Activated CD4-positive, alpha-beta T cell treated with anti-CD3 and anti-CD28 coated beads, Interleukin-2, amount 10 ng/mL, durations not matched to agents 24 days and 14 days (primary cell): ENCODE measurements at regions not wholly inside any gene's neighbourhood (a gene's known extent, or its start where the extent isn't known, plus 50 kb on each side); places are given as distances from the start of the nearest gene placed in this dataset.

Experiments used
- DNase-seq: peaks from one replicate; pipeline ENCODE4 v3.0.0; 2022
- H3K27ac Mint-ChIP-seq: one replicate; pipeline ENCODE4 v1.8.0; 2022; ENCODE audit warnings: mild to moderate bottlenecking, mixed read lengths
- H3K27me3 Mint-ChIP-seq: one replicate; pipeline ENCODE4 v1.8.0; 2022; ENCODE audit warnings: mixed read lengths
- H3K36me3 Mint-ChIP-seq: one replicate; pipeline ENCODE4 v1.8.0; 2022; ENCODE audit warnings: low read depth, mild to moderate bottlenecking, mixed read lengths
- H3K4me1 Mint-ChIP-seq: one replicate; pipeline ENCODE4 v1.8.0; 2021; ENCODE audit warnings: mixed read lengths
- H3K4me3 Mint-ChIP-seq: one replicate; pipeline ENCODE4 v1.8.0; 2022; ENCODE audit warnings: mild to moderate bottlenecking, moderate library complexity, mixed read lengths
- H3K9me3 Mint-ChIP-seq: one replicate; pipeline ENCODE4 v1.8.0; 2021; ENCODE audit warnings: mixed read lengths
- intact Hi-C: fragments of 100-400 bp; cut with micrococcal nuclease; formaldehyde crosslinking; loops from one replicate; pipeline ENCODE4 v1.15.1; 2023

DNA sequence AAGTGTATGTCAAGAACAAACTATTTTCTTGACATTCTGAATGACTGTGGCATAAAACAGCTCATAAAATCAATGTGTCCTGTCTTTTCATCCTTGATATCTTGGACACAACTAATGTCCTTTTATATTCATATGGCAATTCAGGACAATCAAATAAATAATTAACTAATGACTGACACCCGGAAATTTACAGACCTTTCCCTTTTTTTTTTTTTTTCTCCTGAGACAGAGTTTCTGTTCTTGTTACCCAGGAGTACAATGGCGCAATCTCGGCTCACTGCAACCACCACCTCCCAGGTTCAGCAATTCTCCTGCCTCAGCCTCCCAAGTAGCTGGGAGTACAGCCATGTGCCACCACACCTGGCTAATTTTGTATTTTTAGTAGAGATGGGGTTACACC is 107.1 kb upstream of the LGSN start:
- Mint-ChIP-seq H3K4me3 (no peak overlapping the region), H3K27ac (no peak overlapping the region), H3K4me1 (no peaks in the 10 kb centered on the region), H3K36me3 (no peaks in the 10 kb centered on the region), H3K9me3 (no peaks in the 10 kb centered on the region), H3K27me3 (no peaks in the 10 kb centered on the region)
- DNase-seq, result no peak
- intact Hi-C loops, result no loop called here

DNA sequence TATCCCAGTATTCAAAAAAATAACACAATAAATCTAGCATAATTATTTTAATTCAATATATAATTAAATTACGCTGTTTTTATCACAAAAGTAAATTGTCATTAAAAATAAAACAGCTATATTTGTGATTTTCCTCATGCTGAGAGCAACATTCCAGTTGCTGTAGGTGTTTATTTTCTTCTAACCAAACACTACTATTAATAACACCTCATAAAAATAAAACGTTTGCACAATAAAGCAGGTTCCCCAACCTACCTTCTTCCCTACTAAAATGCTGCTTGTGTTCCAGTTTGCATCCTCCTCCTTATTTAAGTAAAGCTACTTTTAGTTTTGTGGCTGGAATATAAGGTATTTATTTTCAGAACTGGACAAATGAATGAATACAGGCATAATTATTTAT is 108.2 kb upstream of the LGSN start:
- DNase-seq, result no peak
- no peaks in the 10 kb centered on the region for H3K36me3 Mint-ChIP-seq
- H3K4me1 Mint-ChIP-seq, result no peaks in the 10 kb centered on the region
- no peaks in the 10 kb centered on the region for H3K27me3 Mint-ChIP-seq
- no peaks in the 10 kb centered on the region for H3K9me3 Mint-ChIP-seq
- no peak overlapping the region for H3K27ac Mint-ChIP-seq
- intact Hi-C loops, result no loop called here
- H3K4me3 Mint-ChIP-seq, result no peak overlapping the region

DNA sequence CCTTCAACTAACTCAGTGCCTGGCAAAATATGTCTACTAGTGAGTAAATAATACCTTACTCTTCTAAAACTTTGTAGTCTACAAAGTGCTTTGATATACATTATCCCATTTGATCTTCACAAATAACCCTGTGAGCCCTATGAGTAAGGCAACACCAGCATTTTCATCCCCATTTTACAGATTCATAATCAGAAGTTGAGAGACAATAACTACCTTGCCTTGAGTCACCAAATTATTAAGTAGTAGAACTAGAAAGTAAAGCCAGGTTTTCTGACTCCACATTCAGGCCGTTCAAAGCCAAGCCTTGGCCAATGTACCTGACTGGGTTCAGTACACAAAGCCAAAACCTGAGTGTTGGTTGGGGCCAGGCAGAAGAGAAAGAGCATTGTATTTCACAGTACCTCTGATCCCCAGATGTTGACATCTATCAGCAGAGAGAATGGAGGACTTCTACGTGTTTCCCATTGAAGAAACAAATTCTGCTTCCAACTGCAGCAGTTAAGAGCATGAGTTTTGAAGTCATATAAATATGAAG is 111.3 kb upstream of the LGSN start:
- H3K4me1 Mint-ChIP-seq, result no peaks in the 10 kb centered on the region
- no peak for DNase-seq
- intact Hi-C loops, result no loop called here
- H3K9me3 Mint-ChIP-seq, result no peaks in the 10 kb centered on the region
- peaks cover 2% of the 10 kb centered on the region for H3K27me3 Mint-ChIP-seq
- no peak overlapping the region for H3K27ac Mint-ChIP-seq
- H3K4me3 Mint-ChIP-seq, result no peak overlapping the region
- H3K36me3 Mint-ChIP-seq, result no peaks in the 10 kb centered on the region

DNA sequence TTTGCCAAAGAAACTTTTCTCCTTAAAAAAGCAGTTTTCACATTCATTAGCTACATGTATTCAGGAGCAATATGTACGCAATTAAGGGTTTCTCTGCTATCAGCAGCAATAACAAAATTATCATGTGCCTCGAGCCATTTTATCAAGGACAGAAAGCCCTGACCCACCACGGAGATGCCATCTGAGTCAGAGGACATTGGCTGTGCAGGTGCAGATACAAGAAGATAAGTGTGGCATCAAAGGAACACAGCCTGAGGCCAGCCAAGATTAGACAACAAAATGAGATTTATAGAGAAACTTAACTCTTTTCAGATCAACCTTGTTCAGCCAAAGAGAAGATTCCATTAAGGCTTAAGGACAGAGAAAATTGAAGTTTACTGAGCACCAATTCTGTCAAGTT is 115.2 kb upstream of the LGSN start:
- H3K4me1 Mint-ChIP-seq, result no peaks in the 10 kb centered on the region
- peaks cover 4% of the 10 kb centered on the region for H3K9me3 Mint-ChIP-seq
- no peaks in the 10 kb centered on the region for H3K36me3 Mint-ChIP-seq
- intact Hi-C loops, result no loop called here
- peaks cover 2% of the 10 kb centered on the region for H3K27me3 Mint-ChIP-seq
- H3K27ac Mint-ChIP-seq, result no peak overlapping the region
- H3K4me3 Mint-ChIP-seq, result no peak overlapping the region
- no peak for DNase-seq

DNA sequence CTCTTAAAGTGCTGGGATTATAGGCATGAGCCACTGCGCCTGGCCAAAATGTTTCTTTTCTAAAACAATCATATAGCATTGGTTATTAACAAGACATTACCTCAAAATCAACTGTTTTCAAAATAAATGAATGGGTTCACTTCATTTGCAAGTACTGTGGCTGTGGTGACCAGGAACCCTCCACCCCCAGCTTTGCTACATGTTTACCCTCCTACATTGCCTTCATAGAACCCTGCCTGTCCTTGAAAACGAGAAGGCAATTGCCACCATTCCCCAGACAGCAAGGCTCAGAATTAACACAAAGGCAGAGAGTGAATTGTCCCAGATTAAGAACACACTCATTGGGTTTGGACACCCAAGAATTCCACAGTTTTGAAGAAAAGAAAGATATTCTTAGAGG is 116.6 kb upstream of the LGSN start:
- no peaks in the 10 kb centered on the region for H3K36me3 Mint-ChIP-seq
- peaks cover 2% of the 10 kb centered on the region for H3K27me3 Mint-ChIP-seq
- H3K4me1 Mint-ChIP-seq, result peaks cover 3% of the 10 kb centered on the region
- intact Hi-C loops, result no loop called here
- no peak overlapping the region for H3K27ac Mint-ChIP-seq
- DNase-seq, result no peak
- H3K9me3 Mint-ChIP-seq, result peaks cover 4% of the 10 kb centered on the region
- H3K4me3 Mint-ChIP-seq, result no peak overlapping the region

DNA sequence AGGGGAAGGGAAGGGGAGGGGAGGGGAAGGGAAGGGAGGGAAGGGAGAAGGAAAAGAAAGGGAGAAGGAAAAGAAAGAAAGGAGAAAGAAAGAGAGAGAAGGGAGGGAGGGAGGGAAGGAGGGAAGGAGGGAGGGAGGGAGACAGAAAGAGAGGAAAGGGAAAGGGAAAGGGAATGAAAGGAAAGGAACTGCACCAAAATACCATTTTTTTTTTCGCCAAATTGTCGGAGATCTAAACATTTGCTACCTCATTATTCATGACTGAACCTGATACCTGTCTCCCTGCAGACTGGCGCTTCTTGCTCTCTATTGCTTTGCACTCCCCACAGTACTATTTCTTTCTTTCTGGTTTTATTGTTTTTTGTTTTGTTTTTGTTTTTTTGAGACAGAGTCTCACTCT is 117.3 kb upstream of the LGSN start:
- no peak overlapping the region for H3K27ac Mint-ChIP-seq
- H3K27me3 Mint-ChIP-seq, result peaks cover 2% of the 10 kb centered on the region
- H3K9me3 Mint-ChIP-seq, result peaks cover 4% of the 10 kb centered on the region
- no peak overlapping the region for H3K4me3 Mint-ChIP-seq
- H3K36me3 Mint-ChIP-seq, result no peaks in the 10 kb centered on the region
- peaks cover 3% of the 10 kb centered on the region for H3K4me1 Mint-ChIP-seq
- no peak for DNase-seq
- intact Hi-C loops, result no loop called here

DNA sequence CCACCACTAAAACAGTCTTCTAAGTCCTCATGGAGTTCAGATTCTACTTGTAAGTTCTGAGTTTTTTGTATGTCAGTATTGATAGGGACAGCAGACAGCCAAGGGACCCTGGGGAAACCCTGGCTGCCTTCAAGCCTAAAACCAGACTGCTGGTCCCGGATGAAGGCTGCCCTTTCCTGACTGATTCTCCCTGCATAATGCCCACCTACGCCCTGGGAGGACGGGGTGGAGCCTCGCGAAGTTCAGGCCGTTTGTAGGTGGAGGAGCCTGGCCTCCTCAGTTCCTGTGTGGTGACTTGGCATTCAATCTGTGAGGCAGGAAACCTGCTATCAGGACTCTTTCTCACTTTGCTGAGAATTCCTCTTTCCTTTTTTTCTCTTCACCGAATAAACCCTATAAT is 120.3 kb upstream of the LGSN start:
- Mint-ChIP-seq H3K9me3 (peaks cover 4% of the 10 kb centered on the region), H3K27me3 (no peaks in the 10 kb centered on the region), H3K27ac (no peak overlapping the region), H3K4me1 (peaks cover 3% of the 10 kb centered on the region), H3K36me3 (no peaks in the 10 kb centered on the region), H3K4me3 (no peak overlapping the region)
- no peak for DNase-seq
- intact Hi-C loops, result no loop called here

DNA sequence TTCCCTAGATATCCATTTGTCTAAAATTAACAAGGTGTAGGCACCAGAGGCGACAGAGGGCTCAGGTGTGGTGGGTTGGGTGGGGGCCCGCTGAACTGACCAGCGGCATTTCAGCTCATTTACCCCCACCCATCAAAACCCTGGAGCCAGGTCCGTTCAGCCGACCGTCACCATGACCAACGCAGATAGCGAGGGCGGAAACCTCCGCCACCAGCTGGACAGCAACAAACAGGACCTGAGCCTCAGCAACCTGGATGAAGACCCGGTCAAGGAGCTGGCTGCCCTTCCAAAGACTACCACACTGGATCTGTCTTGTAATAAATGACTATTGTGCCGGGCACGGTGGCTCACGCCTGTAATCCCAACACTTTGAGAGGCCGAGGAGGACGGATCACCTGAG is 120.8 kb upstream of the LGSN start:
- H3K4me1 Mint-ChIP-seq, result peaks cover 3% of the 10 kb centered on the region
- no peak overlapping the region for H3K27ac Mint-ChIP-seq
- H3K4me3 Mint-ChIP-seq, result no peak overlapping the region
- intact Hi-C loops, result no loop called here
- DNase-seq, result no peak
- H3K9me3 Mint-ChIP-seq, result peaks cover 4% of the 10 kb centered on the region
- H3K27me3 Mint-ChIP-seq, result no peaks in the 10 kb centered on the region
- no peaks in the 10 kb centered on the region for H3K36me3 Mint-ChIP-seq

DNA sequence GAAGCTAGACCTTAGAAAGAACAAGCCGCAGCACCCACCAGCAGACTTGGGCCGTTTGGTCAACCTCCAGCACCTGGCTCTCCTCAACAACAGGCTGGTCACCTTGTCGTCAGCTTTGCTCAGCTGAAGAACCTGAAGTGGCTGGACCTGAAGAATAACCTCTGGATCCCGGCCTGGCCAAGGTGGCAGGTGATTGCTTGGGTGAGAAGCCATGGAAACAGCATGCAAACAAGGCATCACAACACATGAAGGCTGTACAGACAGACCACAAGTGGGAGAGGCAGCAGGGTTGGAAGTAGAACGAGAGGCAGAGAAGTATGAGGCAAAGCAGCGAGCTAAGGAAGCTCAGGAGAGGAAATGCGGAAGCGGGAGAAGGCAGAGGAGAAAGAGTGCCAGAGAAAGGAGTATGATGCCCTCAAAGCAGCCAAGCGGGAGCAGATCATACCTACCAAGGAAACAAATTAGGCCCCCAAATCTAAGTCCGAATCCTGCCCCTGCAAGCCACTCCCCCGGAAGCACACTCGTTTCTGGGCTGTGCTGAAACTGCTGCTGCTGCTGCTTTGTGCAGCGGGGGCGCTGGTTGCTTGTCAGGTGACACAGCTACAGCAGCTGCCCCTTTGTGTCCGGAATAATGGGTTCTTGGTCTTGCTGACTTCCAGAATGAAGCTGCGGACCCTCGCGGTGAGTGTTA is 121.6 kb upstream of the LGSN start:
- Mint-ChIP-seq H3K27ac (no peak overlapping the region), H3K4me1 (peaks cover 3% of the 10 kb centered on the region), H3K4me3 (peak overlapping the region; percentile 24), H3K9me3 (peaks cover 4% of the 10 kb centered on the region), H3K36me3 (no peaks in the 10 kb centered on the region), H3K27me3 (no peaks in the 10 kb centered on the region)
- intact Hi-C loops, result no loop called here
- no peak for DNase-seq

DNA sequence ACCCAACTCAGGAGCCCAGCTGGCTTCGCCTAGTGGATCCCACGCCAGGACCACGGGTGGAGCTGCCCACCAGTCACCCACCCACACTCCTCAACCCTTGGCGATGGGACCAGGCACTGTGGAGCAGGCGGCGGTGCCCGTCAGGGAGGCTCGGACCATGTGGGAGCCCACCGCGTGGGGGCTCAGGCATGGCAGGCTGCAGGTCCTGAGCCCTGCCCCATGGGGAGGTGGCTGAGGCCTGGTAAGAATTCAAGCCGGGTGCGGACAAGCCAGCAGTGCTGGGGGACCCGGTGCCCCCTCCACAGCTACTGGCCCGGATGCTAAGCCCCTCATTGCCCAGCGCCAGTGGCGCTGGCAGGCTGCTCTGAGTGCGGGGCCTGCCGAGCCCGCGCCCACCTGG is 123.1 kb upstream of the LGSN start:
- no peaks in the 10 kb centered on the region for H3K36me3 Mint-ChIP-seq
- H3K27ac Mint-ChIP-seq, result no peak overlapping the region

DNA sequence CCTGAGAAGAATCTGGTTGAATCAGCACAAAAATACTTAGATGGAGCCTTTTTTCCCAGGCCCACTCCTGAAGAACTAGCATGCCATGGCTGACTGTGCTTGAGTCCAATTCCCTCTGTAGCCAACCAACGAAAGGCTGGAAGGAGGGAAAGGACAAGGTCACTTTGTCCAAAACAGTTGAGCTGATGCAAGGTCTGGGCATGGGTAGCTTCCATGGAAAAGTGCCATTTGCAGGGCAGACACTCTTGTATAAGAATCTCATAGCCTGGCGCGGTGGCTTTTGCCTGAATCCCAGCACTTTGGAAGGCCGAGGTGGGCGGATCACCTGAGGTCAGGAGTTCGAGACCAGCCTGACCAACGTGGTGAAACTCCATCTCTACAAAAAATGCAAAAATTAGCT is 125.0 kb upstream of the LGSN start:
- Mint-ChIP-seq H3K9me3 (no peaks in the 10 kb centered on the region), H3K4me3 (no peak overlapping the region), H3K27me3 (no peaks in the 10 kb centered on the region), H3K27ac (no peak overlapping the region), H3K4me1 (peaks cover 3% of the 10 kb centered on the region), H3K36me3 (no peaks in the 10 kb centered on the region)
- intact Hi-C loops, result no loop called here
- DNase-seq, result no peak

More for the DNA sequence above, 123.1 kb upstream of the LGSN start:
- no peak for DNase-seq
- Mint-ChIP-seq H3K4me3 (no peak overlapping the region), H3K9me3 (peaks cover 4% of the 10 kb centered on the region), H3K4me1 (peaks cover 3% of the 10 kb centered on the region), H3K27me3 (no peaks in the 10 kb centered on the region)
- intact Hi-C loops, result no loop called here

DNA sequence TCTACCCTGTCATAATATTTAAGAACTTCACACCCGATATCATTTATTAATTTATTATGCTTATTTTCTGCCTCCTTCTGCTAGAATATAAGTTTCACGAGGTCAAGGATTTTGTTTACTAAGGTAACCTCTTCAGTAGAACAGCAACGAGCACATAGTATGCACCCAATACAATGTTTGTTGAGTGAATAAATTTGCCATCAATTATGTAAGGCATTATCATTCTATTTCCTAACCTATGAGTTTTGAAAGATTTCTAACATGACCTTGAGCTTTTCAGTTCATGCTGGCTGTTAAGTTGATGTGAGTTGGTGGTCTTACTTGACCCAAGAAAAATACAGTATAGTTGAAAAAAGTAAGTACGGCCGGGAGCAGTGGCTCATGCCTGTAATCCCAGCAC is 125.9 kb upstream of the LOC128125822 start:
- DNase-seq, result no peak
- intact Hi-C loops, result no loop called here
- Mint-ChIP-seq H3K27ac (no peak overlapping the region), H3K9me3 (no peaks in the 10 kb centered on the region), H3K4me1 (no peaks in the 10 kb centered on the region), H3K27me3 (peaks cover 3% of the 10 kb centered on the region), H3K4me3 (no peak overlapping the region), H3K36me3 (no peaks in the 10 kb centered on the region)

DNA sequence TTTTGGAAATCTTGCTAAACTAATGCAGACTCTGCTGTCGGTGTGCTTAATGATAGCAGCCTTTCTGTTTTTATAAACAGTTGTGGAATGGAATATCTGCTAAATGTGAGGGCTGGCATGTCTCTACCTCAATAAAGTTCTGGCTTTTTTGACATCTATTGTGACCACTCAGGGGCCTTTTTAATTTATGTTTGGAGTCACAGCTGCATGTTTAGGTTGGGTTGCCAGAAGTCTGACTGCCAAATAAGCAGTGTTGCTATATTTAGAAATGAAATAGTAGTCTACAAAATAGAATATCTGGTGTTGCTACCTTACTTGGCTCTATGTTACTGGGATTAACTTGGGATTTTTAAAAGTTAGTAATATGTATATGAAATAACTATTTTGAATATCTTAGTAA is 125.1 kb upstream of the LOC128125822 start:
- Mint-ChIP-seq H3K9me3 (no peaks in the 10 kb centered on the region), H3K27me3 (peaks cover 3% of the 10 kb centered on the region), H3K27ac (no peak overlapping the region), H3K36me3 (no peaks in the 10 kb centered on the region), H3K4me3 (no peak overlapping the region), H3K4me1 (no peaks in the 10 kb centered on the region)
- intact Hi-C loops, result no loop called here
- DNase-seq, result no peak

DNA sequence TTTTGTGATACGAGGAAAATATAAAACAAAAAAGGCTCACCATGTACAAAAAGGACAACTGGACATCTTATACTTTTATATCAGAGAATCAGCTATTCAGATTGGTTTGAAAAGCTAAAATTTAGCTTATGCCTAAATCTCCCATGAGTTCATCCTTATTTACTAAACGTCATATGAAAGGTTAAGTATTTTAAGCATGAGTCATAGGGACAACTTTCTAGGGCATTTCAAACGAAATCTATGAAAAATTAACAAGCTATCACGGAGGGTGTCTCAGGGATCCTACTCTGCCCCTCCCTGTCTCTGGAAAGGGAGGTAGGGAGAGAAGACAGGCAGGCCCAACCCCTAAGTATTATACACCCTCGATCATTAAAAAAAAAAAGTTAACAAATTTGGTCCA is 124.1 kb upstream of the LOC128125822 start:
- peaks cover 3% of the 10 kb centered on the region for H3K27me3 Mint-ChIP-seq
- H3K27ac Mint-ChIP-seq, result no peak overlapping the region
- DNase-seq, result no peak
- H3K36me3 Mint-ChIP-seq, result no peaks in the 10 kb centered on the region
- intact Hi-C loops, result no loop called here
- no peaks in the 10 kb centered on the region for H3K9me3 Mint-ChIP-seq
- H3K4me1 Mint-ChIP-seq, result no peaks in the 10 kb centered on the region
- no peak overlapping the region for H3K4me3 Mint-ChIP-seq

DNA sequence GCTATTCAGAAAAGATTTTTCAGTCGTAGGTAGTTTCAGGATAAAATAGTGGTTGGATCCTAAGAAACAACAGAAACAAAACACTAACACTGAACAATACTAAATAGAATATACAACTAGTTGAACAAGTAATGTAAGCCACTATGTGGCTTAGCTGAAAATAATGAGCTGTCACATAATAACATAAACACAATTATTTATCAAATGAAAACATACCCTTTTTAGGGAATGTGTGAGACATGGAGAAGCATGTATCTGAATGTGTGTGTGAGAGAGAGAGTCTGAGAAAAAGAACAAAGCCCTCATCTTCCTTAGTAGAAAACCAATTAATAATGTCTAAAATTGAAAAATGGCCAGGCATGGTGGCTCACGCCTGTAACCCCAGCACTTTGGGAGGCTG is 122.6 kb upstream of the LOC128125822 start:
- intact Hi-C loops, result no loop called here
- no peak for DNase-seq
- H3K4me1 Mint-ChIP-seq, result no peaks in the 10 kb centered on the region
- H3K27me3 Mint-ChIP-seq, result peaks cover 3% of the 10 kb centered on the region
- H3K9me3 Mint-ChIP-seq, result no peaks in the 10 kb centered on the region
- no peaks in the 10 kb centered on the region for H3K36me3 Mint-ChIP-seq
- no peak overlapping the region for H3K4me3 Mint-ChIP-seq
- H3K27ac Mint-ChIP-seq, result no peak overlapping the region
